RWPE1 (cell line): ENCODE measurements at regions not wholly inside any gene's neighbourhood (a gene's known extent, or its start where the extent isn't known, plus 50 kb on each side); places are given as distances from the start of the nearest gene placed in this dataset.

Experiments
- CTCF ChIA-PET: fragments of 350-600 bp; sonication (Branson Sonifier 250); formaldehyde crosslinking; extraction: SDS; loops from one replicate; lab custom pipeline; 2021; lab: Yijun Ruan, JAX
- POLR2A ChIA-PET: fragments of 400-600 bp; formaldehyde crosslinking; extraction: SDS; loops from one replicate; lab custom pipeline; 2020; ENCODE audit warnings: antibody characterized with exemption; ENCODE audit not compliant: low non-redundant PET; lab: Yijun Ruan, JAX
- DNase-seq: peaks from one replicate; pipeline ENCODE4 v3.0.0; 2012; ENCODE audit warnings: low spot score
- H3K27ac ChIP-seq: fragments of 450-650 bp; 2 replicates; pipeline ENCODE4 v1.5.1; 2017
- TF ChIP-seq, protein P1 (sequence below): fragments of 450-650 bp; conservative IDR thresholded peaks from 2 replicates; pipeline ENCODE4 v1.5.1; 2017; ENCODE audit warnings: low read depth, mild to moderate bottlenecking

DNA sequence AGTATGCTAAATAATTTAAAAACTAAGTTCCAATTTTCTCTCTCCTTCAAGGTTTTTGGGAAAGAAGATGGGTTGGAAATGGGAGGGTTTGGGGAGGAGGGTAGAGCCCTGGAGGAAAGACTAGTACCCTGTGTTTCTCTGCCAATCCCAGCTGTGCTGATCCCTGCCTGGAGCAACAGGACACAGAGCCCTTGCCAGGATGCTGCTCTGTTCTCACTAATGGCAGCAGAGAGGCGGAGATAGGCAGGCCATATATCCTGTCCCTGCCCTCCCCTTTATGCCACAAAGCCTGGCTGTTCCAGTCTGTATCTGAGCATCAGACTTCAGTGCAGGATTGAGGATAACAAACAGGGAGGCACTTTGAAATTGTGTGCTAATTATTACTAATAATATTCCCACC lies 99.0 kb downstream of the C12orf75 start:
- H3K27ac ChIP-seq, result no peak overlapping the region
- CTCF ChIA-PET, result no interaction called here
- TF ChIP-seq, protein P1, sequence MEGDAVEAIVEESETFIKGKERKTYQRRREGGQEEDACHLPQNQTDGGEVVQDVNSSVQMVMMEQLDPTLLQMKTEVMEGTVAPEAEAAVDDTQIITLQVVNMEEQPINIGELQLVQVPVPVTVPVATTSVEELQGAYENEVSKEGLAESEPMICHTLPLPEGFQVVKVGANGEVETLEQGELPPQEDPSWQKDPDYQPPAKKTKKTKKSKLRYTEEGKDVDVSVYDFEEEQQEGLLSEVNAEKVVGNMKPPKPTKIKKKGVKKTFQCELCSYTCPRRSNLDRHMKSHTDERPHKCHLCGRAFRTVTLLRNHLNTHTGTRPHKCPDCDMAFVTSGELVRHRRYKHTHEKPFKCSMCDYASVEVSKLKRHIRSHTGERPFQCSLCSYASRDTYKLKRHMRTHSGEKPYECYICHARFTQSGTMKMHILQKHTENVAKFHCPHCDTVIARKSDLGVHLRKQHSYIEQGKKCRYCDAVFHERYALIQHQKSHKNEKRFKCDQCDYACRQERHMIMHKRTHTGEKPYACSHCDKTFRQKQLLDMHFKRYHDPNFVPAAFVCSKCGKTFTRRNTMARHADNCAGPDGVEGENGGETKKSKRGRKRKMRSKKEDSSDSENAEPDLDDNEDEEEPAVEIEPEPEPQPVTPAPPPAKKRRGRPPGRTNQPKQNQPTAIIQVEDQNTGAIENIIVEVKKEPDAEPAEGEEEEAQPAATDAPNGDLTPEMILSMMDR, result no peak
- DNase-seq, result no peak
- POLR2A ChIA-PET, result no interaction called here

DNA sequence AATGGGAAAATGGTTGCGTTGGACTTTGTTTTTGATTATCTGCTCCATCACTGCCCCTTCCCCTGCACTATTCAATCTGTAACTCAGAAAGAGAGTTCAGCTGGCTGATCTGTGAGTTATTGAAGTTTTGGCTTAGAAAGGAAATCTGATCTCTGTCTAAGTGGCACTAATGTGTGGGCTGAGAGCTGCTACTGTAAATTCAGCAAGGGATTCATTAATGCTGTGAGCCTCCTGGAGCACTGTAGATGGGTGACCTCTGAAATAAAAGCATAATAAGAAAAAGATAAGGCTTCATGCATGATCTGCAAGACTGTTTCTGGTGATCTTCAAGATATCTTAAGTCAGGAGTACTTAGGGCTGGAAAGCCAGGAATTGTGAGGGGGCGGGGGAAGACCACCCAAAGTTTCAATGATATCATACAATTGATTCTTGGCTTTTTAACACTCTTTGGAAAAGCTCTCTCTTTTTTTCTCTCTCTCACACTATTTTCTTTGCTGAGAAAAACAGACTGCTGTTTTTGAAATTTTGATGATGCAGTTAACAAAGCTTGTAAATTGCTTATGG lies 101.1 kb downstream of the C12orf75 start:
- no peak for DNase-seq
- CTCF ChIA-PET, result no interaction called here
- TF ChIP-seq, protein P1, result no peak
- POLR2A ChIA-PET, result no interaction called here
- H3K27ac ChIP-seq, result no peak overlapping the region

DNA sequence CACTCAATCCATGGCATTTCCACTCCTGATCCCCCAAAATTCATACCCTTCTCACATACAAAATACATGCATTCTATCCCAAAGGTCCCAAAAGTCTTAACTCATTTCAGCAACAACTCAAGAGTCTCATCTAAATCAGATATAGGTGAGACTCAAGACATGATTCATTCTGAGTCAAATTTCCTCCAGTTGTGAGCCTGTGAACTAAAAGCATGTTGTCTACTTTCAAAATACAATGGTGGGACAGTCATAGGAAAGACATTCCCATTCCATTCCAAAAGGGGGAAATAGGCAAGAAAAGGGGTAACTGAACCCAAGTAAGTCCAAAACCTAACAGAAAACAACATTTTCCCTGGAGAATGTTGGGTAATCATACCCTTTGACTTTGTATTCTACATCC lies 103.3 kb downstream of the C12orf75 start:
- ChIA-PET CTCF (no interaction called here), POLR2A (interaction anchor here (0.6 kb wide), 1 partner anchor 1552 kb away, joined by 3 read pairs; no protein-coding TSS in a partner anchor)
- TF ChIP-seq, protein P1, result no peak
- peak; percentile 30 for DNase-seq
- H3K27ac ChIP-seq, result peak overlapping the region; percentile 48; the same call in 1 of the 2 replicates

DNA sequence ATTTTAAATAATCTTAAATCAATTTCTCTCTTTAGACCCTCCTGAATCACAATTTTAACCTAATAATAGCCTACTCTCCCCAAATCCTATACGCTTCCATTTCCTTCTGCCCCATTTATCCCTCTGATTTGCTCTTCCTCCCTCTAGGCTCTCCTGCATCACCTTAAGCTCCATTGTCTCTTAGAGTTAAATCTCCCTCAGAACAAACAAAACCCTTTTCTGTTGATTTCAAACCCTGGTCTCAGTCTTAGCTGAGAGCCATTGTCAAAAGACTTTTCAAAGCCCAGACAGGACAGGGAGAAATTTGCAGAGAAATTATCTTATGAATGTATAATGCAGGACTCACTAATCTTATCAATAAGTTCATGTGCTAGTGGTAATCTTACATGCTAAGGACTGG lies 106.1 kb downstream of the C12orf75 start:
- ChIA-PET POLR2A (no interaction called here), CTCF (interaction anchor here (0.6 to 0.7 kb wide), 2 partner anchors 12 to 19 kb away, joined by 3 read pairs; no protein-coding TSS in a partner anchor)
- H3K27ac ChIP-seq, result no peak overlapping the region
- TF ChIP-seq, protein P1, result no peak
- DNase-seq, result no peak

DNA sequence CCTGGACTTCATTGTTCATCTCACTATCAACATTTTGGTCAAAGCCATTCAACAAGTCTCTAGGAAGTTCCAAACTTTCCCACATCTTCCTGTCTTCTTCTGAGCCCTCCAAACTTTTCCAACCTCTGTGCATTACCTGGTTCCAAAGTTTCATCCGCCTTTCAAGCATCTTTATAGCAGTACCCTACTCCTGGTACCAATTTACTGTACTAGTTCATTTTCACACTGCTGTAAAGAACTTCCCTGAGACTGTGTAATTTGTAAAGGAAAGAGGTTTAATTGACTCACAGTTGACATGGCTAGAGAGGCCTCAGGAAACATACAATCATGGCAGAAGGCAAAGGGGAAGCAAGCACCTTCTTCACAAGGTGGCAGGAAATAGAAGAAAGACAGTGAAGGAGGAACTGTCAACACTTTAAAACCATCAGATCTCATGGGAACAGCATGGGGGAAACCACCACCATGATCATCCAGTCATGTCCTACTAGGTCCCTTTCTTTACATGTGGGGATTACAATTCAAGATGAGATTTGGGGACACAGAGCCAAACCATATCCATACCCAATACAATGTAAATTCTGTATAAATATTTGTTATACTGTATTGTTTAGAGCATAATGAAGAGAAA lies 109.7 kb downstream of the C12orf75 start:
- no peak overlapping the region for H3K27ac ChIP-seq
- POLR2A ChIA-PET, result no interaction called here
- TF ChIP-seq, protein P1, result no peak
- no peak for DNase-seq
- CTCF ChIA-PET, result no interaction called here

DNA sequence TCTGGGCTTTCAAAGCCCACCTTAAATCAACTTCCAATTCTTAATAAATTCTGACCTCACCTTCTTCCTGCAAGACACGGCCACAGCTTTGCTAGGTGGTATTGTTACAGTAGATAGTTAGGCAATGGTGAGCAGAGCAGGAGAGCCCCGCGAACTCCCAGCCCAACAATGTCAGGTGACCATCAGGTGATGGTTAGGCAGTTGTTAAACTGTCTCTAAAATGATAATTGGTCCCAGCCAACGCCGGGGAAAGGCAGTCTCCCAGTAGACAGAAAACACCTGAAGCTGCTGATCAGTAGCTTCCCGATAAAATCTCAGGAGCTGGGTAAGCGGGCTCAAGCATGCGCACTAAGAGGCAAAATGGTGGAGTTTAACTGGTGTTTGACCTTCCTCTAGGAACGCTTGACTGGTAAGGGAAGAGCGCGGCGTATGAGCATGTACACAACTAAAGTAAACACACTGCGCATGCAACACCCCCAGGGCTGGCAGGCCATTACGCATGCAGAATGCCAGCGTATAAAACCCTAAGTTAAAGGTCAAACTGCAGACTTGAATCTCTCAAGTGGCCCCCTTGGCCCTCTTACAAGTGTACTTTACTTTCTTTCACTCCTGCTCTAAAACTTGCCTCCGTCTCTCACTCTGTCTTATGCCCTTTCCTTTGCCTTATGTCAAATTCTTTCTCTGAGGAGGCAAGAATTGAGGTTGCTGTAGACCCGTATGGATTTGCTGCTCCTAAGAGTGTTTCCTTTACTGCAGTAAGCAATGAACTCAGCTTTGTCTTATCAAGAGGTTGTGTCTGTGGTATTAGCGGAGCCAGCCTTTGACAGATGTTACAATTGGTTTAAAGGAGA lies 113.5 kb downstream of the C12orf75 start:
- no peak for DNase-seq
- ChIA-PET POLR2A (no interaction called here), CTCF (no interaction called here)
- H3K27ac ChIP-seq, result no peak overlapping the region
- TF ChIP-seq, protein P1, result no peak
